ENCODE measurements at regions not wholly inside any gene's neighbourhood (a gene's known extent, or its start where the extent isn't known, plus 50 kb on each side); places are given as distances from the start of the nearest gene placed in this dataset.

DNA sequence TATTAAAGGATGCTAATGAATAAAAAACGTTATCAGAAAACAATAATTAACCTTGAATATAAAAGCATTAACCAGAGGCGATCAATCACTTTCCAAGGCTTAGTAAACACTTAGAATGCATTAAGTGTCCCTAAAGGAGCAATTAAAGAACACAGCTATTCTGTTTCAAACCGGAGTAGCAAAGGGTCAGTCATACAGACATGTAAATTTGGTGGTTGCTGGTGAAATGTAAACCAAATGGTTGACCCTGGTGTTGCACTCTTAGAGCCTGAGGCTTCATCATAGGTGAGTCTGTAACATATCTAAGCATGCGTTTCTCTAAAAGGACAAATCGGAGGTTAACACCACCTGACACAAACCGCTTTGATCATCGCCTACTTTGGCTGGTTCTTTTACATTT lies 1280.1 kb downstream of the TYW1 start:
- Histone ChIP-seq H3K27ac (no peak overlapping the region), H3K4me3 (replicated peaks in 1 of 3) (no peak overlapping the region), H3K4me1 (no peaks in the 10 kb centered on the region), H3K9me3 (no peaks in the 10 kb centered on the region), H3K27me3 (no peaks in the 10 kb centered on the region), H3K36me3 (no peaks in the 10 kb centered on the region)
- intact Hi-C loops (cut with DNase I): no loop called here
- TF ChIP-seq, protein P1, sequence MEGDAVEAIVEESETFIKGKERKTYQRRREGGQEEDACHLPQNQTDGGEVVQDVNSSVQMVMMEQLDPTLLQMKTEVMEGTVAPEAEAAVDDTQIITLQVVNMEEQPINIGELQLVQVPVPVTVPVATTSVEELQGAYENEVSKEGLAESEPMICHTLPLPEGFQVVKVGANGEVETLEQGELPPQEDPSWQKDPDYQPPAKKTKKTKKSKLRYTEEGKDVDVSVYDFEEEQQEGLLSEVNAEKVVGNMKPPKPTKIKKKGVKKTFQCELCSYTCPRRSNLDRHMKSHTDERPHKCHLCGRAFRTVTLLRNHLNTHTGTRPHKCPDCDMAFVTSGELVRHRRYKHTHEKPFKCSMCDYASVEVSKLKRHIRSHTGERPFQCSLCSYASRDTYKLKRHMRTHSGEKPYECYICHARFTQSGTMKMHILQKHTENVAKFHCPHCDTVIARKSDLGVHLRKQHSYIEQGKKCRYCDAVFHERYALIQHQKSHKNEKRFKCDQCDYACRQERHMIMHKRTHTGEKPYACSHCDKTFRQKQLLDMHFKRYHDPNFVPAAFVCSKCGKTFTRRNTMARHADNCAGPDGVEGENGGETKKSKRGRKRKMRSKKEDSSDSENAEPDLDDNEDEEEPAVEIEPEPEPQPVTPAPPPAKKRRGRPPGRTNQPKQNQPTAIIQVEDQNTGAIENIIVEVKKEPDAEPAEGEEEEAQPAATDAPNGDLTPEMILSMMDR (IDR thresholded peaks at IDR 0.05): no peak
- no peak for TF ChIP-seq POLR2A (IDR thresholded peaks at IDR 0.05)
- WGBS, 2 donors: 85% methylated on average over 7 of the region's 7 CpGs
- no peak for DNase-seq

DNA sequence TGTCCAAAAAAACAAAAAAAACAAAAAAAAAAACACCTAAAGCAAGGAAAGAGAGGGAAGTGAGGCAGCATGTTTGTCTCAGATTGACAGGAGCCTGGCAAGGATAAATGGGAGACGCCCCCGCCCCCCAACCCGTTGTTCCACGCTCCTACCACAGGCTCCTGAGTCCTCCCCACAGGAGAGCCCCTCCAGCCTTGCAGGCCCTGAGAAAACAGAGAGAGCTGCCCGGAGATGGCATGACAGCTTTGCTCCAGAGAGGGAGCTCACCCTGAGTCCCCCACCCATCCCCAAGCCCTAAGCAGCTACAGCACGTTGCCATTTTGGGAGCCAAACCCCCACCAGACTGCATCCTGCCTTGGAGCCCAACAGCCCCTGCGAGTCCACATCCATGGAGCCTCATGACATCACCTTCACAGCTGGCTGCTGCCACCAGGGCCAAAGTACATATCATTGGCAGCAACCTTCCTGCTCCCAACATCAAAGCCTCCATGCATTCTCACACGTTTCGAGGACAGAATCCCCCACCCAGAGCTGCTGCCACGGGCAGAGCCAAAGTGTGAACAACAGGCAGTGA lies 1283.3 kb downstream of the TYW1 start:
- H3K36me3 ChIP-seq: no peaks in the 10 kb centered on the region
- TF ChIP-seq, protein P1 (IDR thresholded peaks at IDR 0.05): no peak
- no peak for TF ChIP-seq POLR2A (IDR thresholded peaks at IDR 0.05)
- no peak overlapping the region for H3K27ac ChIP-seq
- intact Hi-C loops (cut with DNase I): no loop called here
- H3K4me3 ChIP-seq (replicated peaks in 1 of 3): no peak overlapping the region
- H3K9me3 ChIP-seq: no peaks in the 10 kb centered on the region
- no peak for DNase-seq
- no peaks in the 10 kb centered on the region for H3K4me1 ChIP-seq
- 66 to 74% methylated on average over 8 to 10 of the region's 10 CpGs for WGBS, 2 donors
- no peaks in the 10 kb centered on the region for H3K27me3 ChIP-seq

- Histone ChIP-seq H3K4me1 (no peaks in the 10 kb centered on the region), H3K4me3 (replicated peaks in 1 of 3) (no peak overlapping the region), H3K36me3 (no peaks in the 10 kb centered on the region), H3K27me3 (no peaks in the 10 kb centered on the region), H3K9me3 (no peaks in the 10 kb centered on the region), H3K27ac (no peak overlapping the region)
- DNase-seq: no peak
- TF ChIP-seq, protein P1 (IDR thresholded peaks at IDR 0.05): no peak
- no peak for TF ChIP-seq POLR2A (IDR thresholded peaks at IDR 0.05)
- intact Hi-C loops (cut with DNase I): no loop called here
- WGBS, 2 donors: 80 to 98% methylated on average over 1 to 3 of the region's 3 CpGs
These were observed 1284.3 kb downstream of the TYW1 start for GRCh38 chr7:68280931-68281330.

- H3K27ac ChIP-seq: no peak overlapping the region
- H3K4me3 ChIP-seq (replicated peaks in 1 of 3): no peak overlapping the region
- no peaks in the 10 kb centered on the region for H3K9me3 ChIP-seq
- no peak for DNase-seq
- no peaks in the 10 kb centered on the region for H3K36me3 ChIP-seq
- WGBS, 2 donors: 63 to 85% methylated on average over 4 of the region's 4 CpGs
- TF ChIP-seq, protein P1 (IDR thresholded peaks at IDR 0.05): no peak
- TF ChIP-seq POLR2A (IDR thresholded peaks at IDR 0.05): no peak
- intact Hi-C loops (cut with DNase I): no loop called here
- no peaks in the 10 kb centered on the region for H3K27me3 ChIP-seq
- H3K4me1 ChIP-seq: no peaks in the 10 kb centered on the region
These were observed 1291.5 kb downstream of the TYW1 start for GRCh38 chr7:68288144-68288593.

- Histone ChIP-seq H3K9me3 (no peaks in the 10 kb centered on the region), H3K27ac (no peak overlapping the region), H3K4me1 (no peaks in the 10 kb centered on the region), H3K27me3 (no peaks in the 10 kb centered on the region), H3K4me3 (replicated peaks in 1 of 3) (no peak overlapping the region), H3K36me3 (no peaks in the 10 kb centered on the region)
- no peak for DNase-seq
- TF ChIP-seq, protein P1 (IDR thresholded peaks at IDR 0.05): no peak
- TF ChIP-seq POLR2A (IDR thresholded peaks at IDR 0.05): no peak
- intact Hi-C loops (cut with DNase I): no loop called here
These were observed 1295.1 kb downstream of the TYW1 start for GRCh38 chr7:68291710-68292109.
